ENCODE measurements at regions not wholly inside any gene's neighbourhood (a gene's known extent, or its start where the extent isn't known, plus 50 kb on each side); places are given as distances from the start of the nearest gene placed in this dataset.
"Not testable (repeated sequence)": the region's sequence is repeated elsewhere in the genome, so short reads cannot be mapped to it uniquely, and the experiment has no call there.

- BruUV-seq (replicated peaks); H4K20me1 ChIP-seq (ENCODE audit: control insufficient read depth, insufficient read depth); H3K79me2 ChIP-seq (ENCODE audit: control insufficient read depth, insufficient read depth, low read length); FAIRE-seq; H3K9me3 ChIP-seq (replicated peaks; ENCODE audit: control insufficient read depth, insufficient read depth, low read length); H3K36me3 ChIP-seq (ENCODE audit: control insufficient read depth in 2 of 2, insufficient read depth in 2 of 2, low read length in 1 of 2); in situ Hi-C loops (cut with MboI); H3K27me3 ChIP-seq (replicated peaks in 1 of 2; ENCODE audit: control insufficient read depth in 2 of 2, insufficient read depth in 2 of 2, low read length in 1 of 2); H3K9ac ChIP-seq (ENCODE audit: control insufficient read depth, insufficient read depth, low read length); H3K4me1 ChIP-seq (ENCODE audit: control insufficient read depth, insufficient read depth, low read length); DNase-seq (ENCODE audit: low read depth, low spot score); H3K4me2 ChIP-seq (ENCODE audit: control insufficient read depth, insufficient read depth); H2AFZ ChIP-seq (ENCODE audit: control insufficient read depth, low read depth, low read length); H3K27ac ChIP-seq (ENCODE audit: control insufficient read depth, insufficient read depth); H3K4me3 ChIP-seq; POLR2A ChIA-PET; intact Hi-C loops (cut with micrococcal nuclease; ENCODE audit: unreplicated experiment); RAD21 ChIA-PET (ENCODE audit: unreplicated experiment); CTCF ChIA-PET: not testable (repeated sequence)
- 39% methylated on average over 5 of the region's 5 CpGs for WGBS (ENCODE audit: insufficient coverage, insufficient replicate concordance, low lambda C conversion rate, missing lambda C conversion rate)
- SMC1A ChIA-PET (ENCODE audit: uncharacterized antibody, unreplicated experiment) = interaction anchor here (1.3 kb wide), 1 partner anchor 53 kb away, joined by 3 read pairs; no protein-coding TSS in a partner anchor
- ATAC-seq = peak; percentile 77
- TF ChIP-seq NR2C1 (IDR thresholded peaks at IDR 0.05) = peak; percentile 41; the same call in 1 of the 2 replicates
- peak; percentile 96 for TF ChIP-seq NR2F1 (conservative IDR thresholded peaks at IDR 0.05)
- TF ChIP-seq PAX5 (IDR thresholded peaks at IDR 0.05; ENCODE audit: borderline replicate concordance, low read depth, low read length) = 0 out of 2 replicates have a peak, but pooled peaks have one; percentile 15
- TF ChIP-seq IKZF1 (conservative IDR thresholded peaks at IDR 0.05) = peak; percentile 65
- peak in 1 of 2 experiments; percentile 56; a peak in 1 of 4 replicates for TF ChIP-seq IKZF2 (IDR thresholded peaks at IDR 0.05)
- TF ChIP-seq NBN (IDR thresholded peaks at IDR 0.05) = peak; percentile 40; the same call in 1 of the 2 replicates
- TF ChIP-seq, protein P1, sequence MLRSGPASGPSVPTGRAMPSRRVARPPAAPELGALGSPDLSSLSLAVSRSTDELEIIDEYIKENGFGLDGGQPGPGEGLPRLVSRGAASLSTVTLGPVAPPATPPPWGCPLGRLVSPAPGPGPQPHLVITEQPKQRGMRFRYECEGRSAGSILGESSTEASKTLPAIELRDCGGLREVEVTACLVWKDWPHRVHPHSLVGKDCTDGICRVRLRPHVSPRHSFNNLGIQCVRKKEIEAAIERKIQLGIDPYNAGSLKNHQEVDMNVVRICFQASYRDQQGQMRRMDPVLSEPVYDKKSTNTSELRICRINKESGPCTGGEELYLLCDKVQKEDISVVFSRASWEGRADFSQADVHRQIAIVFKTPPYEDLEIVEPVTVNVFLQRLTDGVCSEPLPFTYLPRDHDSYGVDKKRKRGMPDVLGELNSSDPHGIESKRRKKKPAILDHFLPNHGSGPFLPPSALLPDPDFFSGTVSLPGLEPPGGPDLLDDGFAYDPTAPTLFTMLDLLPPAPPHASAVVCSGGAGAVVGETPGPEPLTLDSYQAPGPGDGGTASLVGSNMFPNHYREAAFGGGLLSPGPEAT (IDR thresholded peaks at IDR 0.05; ENCODE audit: low read depth) = 0 out of 2 replicates have a peak, but pooled peaks have one; percentile 52
- TF ChIP-seq SKIL (IDR thresholded peaks at IDR 0.05; ENCODE audit: low read depth, poor library complexity, severe bottlenecking) = peak; percentile 93
- TF ChIP-seq ATF2 (IDR thresholded peaks at IDR 0.05; ENCODE audit: low read length) = peak; percentile 24; the same call in 1 of the 2 replicates
- peak; percentile 78 for TF ChIP-seq MEF2B (IDR thresholded peaks at IDR 0.05; ENCODE audit: partially characterized antibody, poor library complexity, severe bottlenecking)
- peak; percentile 82 for TF ChIP-seq PKNOX1 (IDR thresholded peaks at IDR 0.05)
- peak; percentile 45; the same call in 1 of the 2 replicates for TF ChIP-seq MTA2 (IDR thresholded peaks at IDR 0.05; ENCODE audit: low read depth)
- TF ChIP-seq BHLHE40 (IDR thresholded peaks at IDR 0.05; ENCODE audit: borderline replicate concordance in 1 of 2, low read depth in 2 of 2, low read length in 1 of 2) = peak in 1 of 2 experiments; percentile 63; a peak in 2 of 4 replicates
These were observed 61.6 kb upstream of the GBA3 start for GRCh38 chr4:22631167-22631566.

Data from GM12878 (cell line).